SU-DHL-6 (cell line): ENCODE measurements at regions not wholly inside any gene's neighbourhood (a gene's known extent, or its start where the extent isn't known, plus 50 kb on each side); places are given as distances from the start of the nearest gene placed in this dataset.

Experiments used
- CTCF ChIP-seq: fragments of 200-600 bp; sonication (generic); IDR thresholded peaks from one replicate; pipeline ENCODE4 v1.5.1; 2017; ENCODE audit warnings: antibody characterized with exemption, mild to moderate bottlenecking, low read length, moderate library complexity; ENCODE audit not compliant: insufficient read depth, poor library complexity, severe bottlenecking
- EZH2phosphoT487 ChIP-seq: fragments of 200-600 bp; sonication (generic), shearing (Covaris generic); conservative IDR thresholded peaks from 2 replicates; pipeline ENCODE4 v1.6.1; 2018; ENCODE audit warnings: mild to moderate bottlenecking, antibody characterized with exemption, low read length, moderate library complexity, mixed read lengths

DNA sequence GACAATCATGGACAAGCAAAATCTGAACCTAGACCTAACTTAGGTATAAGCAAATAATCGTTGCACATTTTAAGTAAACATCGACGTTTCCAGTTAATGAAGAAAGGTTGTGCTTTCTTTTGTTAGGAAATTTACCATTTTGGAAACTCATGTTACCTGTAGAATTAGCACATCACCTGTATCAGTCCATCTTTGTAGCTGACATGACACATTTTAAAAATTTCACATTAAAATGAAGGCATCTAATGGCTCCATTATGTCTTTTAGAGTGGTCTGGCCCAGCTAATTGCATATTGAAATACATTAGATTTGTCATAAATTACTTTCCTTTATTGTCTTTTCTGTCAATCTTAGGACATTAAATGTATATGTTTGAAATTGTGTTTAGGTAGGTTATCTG, 119.0 kb upstream of the MGAT5 start:
- TF ChIP-seq EZH2phosphoT487 (no peak), CTCF (no peak)
